ENCODE measurements at regions not wholly inside any gene's neighbourhood (a gene's known extent, or its start where the extent isn't known, plus 50 kb on each side); places are given as distances from the start of the nearest gene placed in this dataset.

- peak; percentile 61 for ATAC-seq
- Mint-ChIP-seq H3K9me3 (0 out of 3 replicates have a peak, but pooled peaks cover 3% of the 10 kb centered on the region), H3K4me3 (peak overlapping the region; percentile 4; the same call in 2 of the 3 replicates), H3K36me3 (ENCODE audit: low read depth) (no peaks in the 10 kb centered on the region), H3K27ac (no peak overlapping the region), H3K27me3 (ENCODE audit: insufficient read depth, low read depth, poor library complexity) (peaks cover 12% of the 10 kb centered on the region), H3K4me1 (peaks cover 35% of the 10 kb centered on the region)
- Histone ChIP-seq H3K9me2 (ENCODE audit: insufficient read depth) (no peaks in the 10 kb centered on the region), H3K79me2 (replicated peaks; ENCODE audit: insufficient read depth) (no peaks in the 10 kb centered on the region), H3K4me3 (no peak overlapping the region), H4K20me1 (replicated peaks; ENCODE audit: insufficient read depth) (no peaks in the 10 kb centered on the region), H3F3A (replicated peaks; ENCODE audit: low read depth) (no peaks in the 10 kb centered on the region), H3K27ac (ENCODE audit: low read depth) (no peak overlapping the region), H2AFZ (peak overlapping the region; percentile 84), H3K4me2 (peak overlapping the region; percentile 48; the same call in 1 of the 2 replicates), H3K36me3 (ENCODE audit: insufficient read depth) (no peaks in the 10 kb centered on the region), H3K4me1 (ENCODE audit: insufficient read depth) (peaks cover 17% of the 10 kb centered on the region; the same call in 1 of the 2 replicates), H3K27me3 (ENCODE audit: insufficient read depth) (no peaks in the 10 kb centered on the region)
- TF ChIP-seq ZNF462 (CRISPR knock-in tag; IDR thresholded peaks at IDR 0.05) (no peak), STAT1 (IDR thresholded peaks at IDR 0.05; ENCODE audit: unreplicated experiment) (no peak), CTCF (conservative IDR thresholded peaks at IDR 0.05; ENCODE audit: low read depth in 2 of 2) (no peak), REST (IDR thresholded peaks at IDR 0.05; ENCODE audit: unreplicated experiment) (no peak), POLR2AphosphoS5 (IDR thresholded peaks at IDR 0.05; ENCODE audit: low read depth) (no peak), ZNF114 (CRISPR knock-in tag; IDR thresholded peaks at IDR 0.05) (no peak), NANOG (IDR thresholded peaks at IDR 0.05; ENCODE audit: borderline replicate concordance) (no peak), EZH2phosphoT487 (IDR thresholded peaks at IDR 0.05; ENCODE audit: unreplicated experiment) (no peak), EZH2 (IDR thresholded peaks at IDR 0.05; ENCODE audit: low read depth, unreplicated experiment) (no peak), ZNF331 (CRISPR knock-in tag; IDR thresholded peaks at IDR 0.05; ENCODE audit: low read depth) (no peak), CREB1 (CRISPR knock-in tag; IDR thresholded peaks at IDR 0.05; ENCODE audit: low read depth) (no peak), JUNB (IDR thresholded peaks at IDR 0.05; ENCODE audit: unreplicated experiment) (no peak)
- TF ChIP-seq, protein P1, sequence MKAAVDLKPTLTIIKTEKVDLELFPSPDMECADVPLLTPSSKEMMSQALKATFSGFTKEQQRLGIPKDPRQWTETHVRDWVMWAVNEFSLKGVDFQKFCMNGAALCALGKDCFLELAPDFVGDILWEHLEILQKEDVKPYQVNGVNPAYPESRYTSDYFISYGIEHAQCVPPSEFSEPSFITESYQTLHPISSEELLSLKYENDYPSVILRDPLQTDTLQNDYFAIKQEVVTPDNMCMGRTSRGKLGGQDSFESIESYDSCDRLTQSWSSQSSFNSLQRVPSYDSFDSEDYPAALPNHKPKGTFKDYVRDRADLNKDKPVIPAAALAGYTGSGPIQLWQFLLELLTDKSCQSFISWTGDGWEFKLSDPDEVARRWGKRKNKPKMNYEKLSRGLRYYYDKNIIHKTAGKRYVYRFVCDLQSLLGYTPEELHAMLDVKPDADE (IDR thresholded peaks at IDR 0.05) = no peak
- peak; percentile 53 for DNase-seq (ENCODE audit: low spot score)
These were observed 62.5 kb downstream of the FAM43A start for GRCh38 chr3:194748225-194748624.

Measured in GM23338 (cell line).